GM23338 (cell line): ENCODE measurements at regions not wholly inside any gene's neighbourhood (a gene's known extent, or its start where the extent isn't known, plus 50 kb on each side); places are given as distances from the start of the nearest gene placed in this dataset.

Source experiments
- ATAC-seq: fragments of 200-7000 bp; cut with Tn5 transposase; 3 replicates; pipeline ENCODE4 v1.9.1; 2020
- DNase-seq: peaks from one replicate; pipeline ENCODE4 v3.0.0-alpha.2; 2015; ENCODE audit warnings: low spot score
- H2AFZ ChIP-seq: fragments of 200-600 bp; sonication (generic); 2 replicates; pipeline ENCODE4 v1.8.0; 2016; ENCODE audit warnings: antibody characterized with exemption, mild to moderate bottlenecking, moderate library complexity
- H3F3A ChIP-seq: fragments of 200-600 bp; sonication (generic); replicated peaks from 2 replicates; pipeline ENCODE4 v1.8.0; 2017; ENCODE audit warnings: antibody characterized with exemption, mixed run types, low read depth
- H3K27ac ChIP-seq: fragments of 200-600 bp; sonication (generic); 2 replicates; pipeline ENCODE4 v1.6.1; 2016; ENCODE audit warnings: low read depth
- H3K27me3 ChIP-seq: fragments of 200-600 bp; sonication (generic); 2 replicates; pipeline ENCODE4 v1.8.0; 2016; ENCODE audit warnings: mild to moderate bottlenecking, mixed run types, moderate library complexity; ENCODE audit not compliant: insufficient read depth
- H3K36me3 ChIP-seq: fragments of 200-600 bp; sonication (generic); 2 replicates; pipeline ENCODE4 v1.8.0; 2016; ENCODE audit warnings: mild to moderate bottlenecking; ENCODE audit not compliant: insufficient read depth
- H3K4me1 ChIP-seq: fragments of 200-600 bp; sonication (generic); 2 replicates; pipeline ENCODE4 v1.8.0; 2016; ENCODE audit warnings: mild to moderate bottlenecking, moderate library complexity; ENCODE audit not compliant: insufficient read depth
- H3K4me2 ChIP-seq: fragments of 200-600 bp; sonication (generic); 2 replicates; pipeline ENCODE4 v1.7.1; 2017; ENCODE audit warnings: mixed run types
- H3K4me3 ChIP-seq: fragments of 200-600 bp; sonication (generic); 2 replicates; pipeline ENCODE4 v1.6.1; 2016; ENCODE audit warnings: mixed run types
- H3K79me2 ChIP-seq: fragments of 200-600 bp; sonication (generic); replicated peaks from 2 replicates; pipeline ENCODE4 v1.8.0; 2017; ENCODE audit warnings: mild to moderate bottlenecking; ENCODE audit not compliant: insufficient read depth
- H3K9me2 ChIP-seq: fragments of 200-600 bp; sonication (generic); 2 replicates; pipeline ENCODE4 v1.8.0; 2017; ENCODE audit not compliant: insufficient read depth
- H4K20me1 ChIP-seq: fragments of 200-600 bp; sonication (generic); replicated peaks from 2 replicates; pipeline ENCODE4 v1.8.0; 2017; ENCODE audit warnings: mild to moderate bottlenecking; ENCODE audit not compliant: insufficient read depth
- H3K27ac Mint-ChIP-seq: 2 replicates; pipeline ENCODE4 v1.8.0; 2020; ENCODE audit warnings: inconsistent platforms, mild to moderate bottlenecking, moderate library complexity, mixed read lengths
- H3K27me3 Mint-ChIP-seq: 3 replicates; pipeline ENCODE4 v1.8.0; 2022; ENCODE audit warnings: low read depth, mild to moderate bottlenecking, moderate library complexity, mixed read lengths, inconsistent platforms; ENCODE audit not compliant: insufficient read depth, poor library complexity
- H3K36me3 Mint-ChIP-seq: 3 replicates; pipeline ENCODE4 v1.8.0; 2021; ENCODE audit warnings: low read depth, mild to moderate bottlenecking, inconsistent platforms, moderate library complexity, mixed read lengths
- H3K4me1 Mint-ChIP-seq: 3 replicates; pipeline ENCODE4 v1.8.0; 2020; ENCODE audit warnings: mild to moderate bottlenecking, inconsistent platforms, mixed read lengths
- H3K4me3 Mint-ChIP-seq: 3 replicates; pipeline ENCODE4 v1.8.0; 2021; ENCODE audit warnings: moderate library complexity, mild to moderate bottlenecking, inconsistent platforms, mixed read lengths
- H3K9me3 Mint-ChIP-seq: 3 replicates; pipeline ENCODE4 v1.8.0; 2020; ENCODE audit warnings: moderate library complexity, mild to moderate bottlenecking, inconsistent platforms, mixed read lengths
- CREB1 ChIP-seq: fragments of 250-450 bp; sonication (Bioruptor Pico); IDR thresholded peaks from 2 replicates; pipeline ENCODE4 v1.5.0; 2020; ENCODE audit warnings: low read depth, mild to moderate bottlenecking, moderate library complexity
- EZH2 ChIP-seq: fragments of 200-600 bp; sonication (generic); IDR thresholded peaks from one replicate; pipeline ENCODE4 v1.8.0; 2017; ENCODE audit warnings: antibody characterized with exemption, mild to moderate bottlenecking, low read depth; ENCODE audit not compliant: unreplicated experiment
- NANOG ChIP-seq: IDR thresholded peaks from 2 replicates; pipeline ENCODE4 v1.6.1; 2016; ENCODE audit warnings: antibody characterized with exemption, borderline replicate concordance
- POLR2AphosphoS5 ChIP-seq: IDR thresholded peaks from 2 replicates; pipeline ENCODE4 v1.6.1; 2016; ENCODE audit warnings: antibody characterized with exemption, low read depth
- STAT1 ChIP-seq: IDR thresholded peaks from one replicate; pipeline ENCODE4 v1.6.1; 2016; ENCODE audit warnings: antibody characterized with exemption; ENCODE audit not compliant: unreplicated experiment
- ZNF114 ChIP-seq: fragments of 250-450 bp; sonication (Bioruptor Pico); IDR thresholded peaks from 2 replicates; pipeline ENCODE4 v1.5.0; 2020; ENCODE audit warnings: mild to moderate bottlenecking, moderate library complexity
- ZNF331 ChIP-seq: fragments of 250-450 bp; sonication (Bioruptor Pico); IDR thresholded peaks from 2 replicates; pipeline ENCODE4 v1.5.0; 2020; ENCODE audit warnings: low read depth, mild to moderate bottlenecking, moderate library complexity
- TF ChIP-seq, protein P1 (sequence below), 2 experiments: fragments of 200-600 bp in 1 of 2; sonication (generic) in 1 of 2; conservative IDR thresholded peaks; 2 replicates each; pipeline versions ENCODE4 v1.5.1 to v1.6.1; 2016 to 2017; ENCODE audit warnings: antibody characterized with exemption in 2 of 2, low read depth in 2 of 2, mild to moderate bottlenecking in 2 of 2, moderate library complexity in 1 of 2
- TF ChIP-seq, protein P2 (sequence below): fragments of 250-450 bp; sonication (Bioruptor Pico); IDR thresholded peaks from 2 replicates; pipeline ENCODE4 v1.5.0; 2020; ENCODE audit warnings: mild to moderate bottlenecking, moderate library complexity

DNA sequence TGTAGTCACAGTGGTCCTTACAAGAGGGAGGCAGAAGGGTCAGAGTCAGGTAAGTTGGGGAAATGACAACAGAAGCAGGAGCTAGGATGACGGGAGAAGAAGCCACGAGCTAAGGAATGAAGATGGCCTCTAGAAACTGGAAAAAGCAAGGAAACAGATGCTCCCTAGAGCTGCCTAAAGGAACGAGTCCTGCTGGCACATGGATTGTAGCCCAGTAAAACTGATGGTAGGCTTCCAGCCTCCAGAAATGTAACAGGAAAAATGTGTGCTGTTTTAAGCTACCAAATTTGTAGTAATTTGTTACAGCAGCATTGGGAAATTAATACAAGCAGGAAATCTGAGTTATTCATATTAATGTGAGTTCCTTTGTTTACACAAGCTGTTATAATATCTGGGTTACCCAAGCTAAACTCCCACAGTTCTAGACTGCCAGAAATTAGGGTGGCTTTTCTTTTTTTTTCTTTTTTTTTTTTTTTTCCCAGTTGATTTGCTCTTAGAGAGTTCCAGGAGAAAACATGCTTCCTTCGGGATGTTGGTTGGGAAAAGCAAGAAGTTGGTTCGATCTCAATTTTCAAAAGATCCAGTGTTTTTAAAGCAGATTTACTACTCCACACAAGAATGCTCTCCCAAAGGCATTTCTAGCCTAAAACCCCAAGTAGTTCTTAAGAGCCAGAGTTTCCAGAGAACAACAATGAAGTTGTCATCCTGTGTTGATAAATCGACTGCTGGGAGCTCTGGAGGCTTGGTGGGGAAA is 400.0 kb upstream of the SLC24A2 start:
- H4K20me1 ChIP-seq = no peaks in the 10 kb centered on the region
- peaks cover 9% of the 10 kb centered on the region; the same call in 1 of the 2 replicates for H3K9me2 ChIP-seq
- Mint-ChIP-seq H3K4me1 (peaks cover 6% of the 10 kb centered on the region; the same call in 2 of the 3 replicates), H3K27ac (no peak overlapping the region), H3K27me3 (no peaks in the 10 kb centered on the region), H3K4me3 (no peak overlapping the region), H3K36me3 (no peaks in the 10 kb centered on the region), H3K9me3 (no peaks in the 10 kb centered on the region)
- DNase-seq (no peak), ATAC-seq (no peak)
- peaks cover 8% of the 10 kb centered on the region; the same call in 1 of the 2 replicates for H3K4me1 ChIP-seq
- H3K27me3 ChIP-seq = no peaks in the 10 kb centered on the region
- TF ChIP-seq, protein P1, sequence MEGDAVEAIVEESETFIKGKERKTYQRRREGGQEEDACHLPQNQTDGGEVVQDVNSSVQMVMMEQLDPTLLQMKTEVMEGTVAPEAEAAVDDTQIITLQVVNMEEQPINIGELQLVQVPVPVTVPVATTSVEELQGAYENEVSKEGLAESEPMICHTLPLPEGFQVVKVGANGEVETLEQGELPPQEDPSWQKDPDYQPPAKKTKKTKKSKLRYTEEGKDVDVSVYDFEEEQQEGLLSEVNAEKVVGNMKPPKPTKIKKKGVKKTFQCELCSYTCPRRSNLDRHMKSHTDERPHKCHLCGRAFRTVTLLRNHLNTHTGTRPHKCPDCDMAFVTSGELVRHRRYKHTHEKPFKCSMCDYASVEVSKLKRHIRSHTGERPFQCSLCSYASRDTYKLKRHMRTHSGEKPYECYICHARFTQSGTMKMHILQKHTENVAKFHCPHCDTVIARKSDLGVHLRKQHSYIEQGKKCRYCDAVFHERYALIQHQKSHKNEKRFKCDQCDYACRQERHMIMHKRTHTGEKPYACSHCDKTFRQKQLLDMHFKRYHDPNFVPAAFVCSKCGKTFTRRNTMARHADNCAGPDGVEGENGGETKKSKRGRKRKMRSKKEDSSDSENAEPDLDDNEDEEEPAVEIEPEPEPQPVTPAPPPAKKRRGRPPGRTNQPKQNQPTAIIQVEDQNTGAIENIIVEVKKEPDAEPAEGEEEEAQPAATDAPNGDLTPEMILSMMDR (conservative IDR thresholded peaks at IDR 0.05; ENCODE audit: low read depth in 2 of 2) = no peak
- no peak for TF ChIP-seq NANOG
- TF ChIP-seq, protein P2, sequence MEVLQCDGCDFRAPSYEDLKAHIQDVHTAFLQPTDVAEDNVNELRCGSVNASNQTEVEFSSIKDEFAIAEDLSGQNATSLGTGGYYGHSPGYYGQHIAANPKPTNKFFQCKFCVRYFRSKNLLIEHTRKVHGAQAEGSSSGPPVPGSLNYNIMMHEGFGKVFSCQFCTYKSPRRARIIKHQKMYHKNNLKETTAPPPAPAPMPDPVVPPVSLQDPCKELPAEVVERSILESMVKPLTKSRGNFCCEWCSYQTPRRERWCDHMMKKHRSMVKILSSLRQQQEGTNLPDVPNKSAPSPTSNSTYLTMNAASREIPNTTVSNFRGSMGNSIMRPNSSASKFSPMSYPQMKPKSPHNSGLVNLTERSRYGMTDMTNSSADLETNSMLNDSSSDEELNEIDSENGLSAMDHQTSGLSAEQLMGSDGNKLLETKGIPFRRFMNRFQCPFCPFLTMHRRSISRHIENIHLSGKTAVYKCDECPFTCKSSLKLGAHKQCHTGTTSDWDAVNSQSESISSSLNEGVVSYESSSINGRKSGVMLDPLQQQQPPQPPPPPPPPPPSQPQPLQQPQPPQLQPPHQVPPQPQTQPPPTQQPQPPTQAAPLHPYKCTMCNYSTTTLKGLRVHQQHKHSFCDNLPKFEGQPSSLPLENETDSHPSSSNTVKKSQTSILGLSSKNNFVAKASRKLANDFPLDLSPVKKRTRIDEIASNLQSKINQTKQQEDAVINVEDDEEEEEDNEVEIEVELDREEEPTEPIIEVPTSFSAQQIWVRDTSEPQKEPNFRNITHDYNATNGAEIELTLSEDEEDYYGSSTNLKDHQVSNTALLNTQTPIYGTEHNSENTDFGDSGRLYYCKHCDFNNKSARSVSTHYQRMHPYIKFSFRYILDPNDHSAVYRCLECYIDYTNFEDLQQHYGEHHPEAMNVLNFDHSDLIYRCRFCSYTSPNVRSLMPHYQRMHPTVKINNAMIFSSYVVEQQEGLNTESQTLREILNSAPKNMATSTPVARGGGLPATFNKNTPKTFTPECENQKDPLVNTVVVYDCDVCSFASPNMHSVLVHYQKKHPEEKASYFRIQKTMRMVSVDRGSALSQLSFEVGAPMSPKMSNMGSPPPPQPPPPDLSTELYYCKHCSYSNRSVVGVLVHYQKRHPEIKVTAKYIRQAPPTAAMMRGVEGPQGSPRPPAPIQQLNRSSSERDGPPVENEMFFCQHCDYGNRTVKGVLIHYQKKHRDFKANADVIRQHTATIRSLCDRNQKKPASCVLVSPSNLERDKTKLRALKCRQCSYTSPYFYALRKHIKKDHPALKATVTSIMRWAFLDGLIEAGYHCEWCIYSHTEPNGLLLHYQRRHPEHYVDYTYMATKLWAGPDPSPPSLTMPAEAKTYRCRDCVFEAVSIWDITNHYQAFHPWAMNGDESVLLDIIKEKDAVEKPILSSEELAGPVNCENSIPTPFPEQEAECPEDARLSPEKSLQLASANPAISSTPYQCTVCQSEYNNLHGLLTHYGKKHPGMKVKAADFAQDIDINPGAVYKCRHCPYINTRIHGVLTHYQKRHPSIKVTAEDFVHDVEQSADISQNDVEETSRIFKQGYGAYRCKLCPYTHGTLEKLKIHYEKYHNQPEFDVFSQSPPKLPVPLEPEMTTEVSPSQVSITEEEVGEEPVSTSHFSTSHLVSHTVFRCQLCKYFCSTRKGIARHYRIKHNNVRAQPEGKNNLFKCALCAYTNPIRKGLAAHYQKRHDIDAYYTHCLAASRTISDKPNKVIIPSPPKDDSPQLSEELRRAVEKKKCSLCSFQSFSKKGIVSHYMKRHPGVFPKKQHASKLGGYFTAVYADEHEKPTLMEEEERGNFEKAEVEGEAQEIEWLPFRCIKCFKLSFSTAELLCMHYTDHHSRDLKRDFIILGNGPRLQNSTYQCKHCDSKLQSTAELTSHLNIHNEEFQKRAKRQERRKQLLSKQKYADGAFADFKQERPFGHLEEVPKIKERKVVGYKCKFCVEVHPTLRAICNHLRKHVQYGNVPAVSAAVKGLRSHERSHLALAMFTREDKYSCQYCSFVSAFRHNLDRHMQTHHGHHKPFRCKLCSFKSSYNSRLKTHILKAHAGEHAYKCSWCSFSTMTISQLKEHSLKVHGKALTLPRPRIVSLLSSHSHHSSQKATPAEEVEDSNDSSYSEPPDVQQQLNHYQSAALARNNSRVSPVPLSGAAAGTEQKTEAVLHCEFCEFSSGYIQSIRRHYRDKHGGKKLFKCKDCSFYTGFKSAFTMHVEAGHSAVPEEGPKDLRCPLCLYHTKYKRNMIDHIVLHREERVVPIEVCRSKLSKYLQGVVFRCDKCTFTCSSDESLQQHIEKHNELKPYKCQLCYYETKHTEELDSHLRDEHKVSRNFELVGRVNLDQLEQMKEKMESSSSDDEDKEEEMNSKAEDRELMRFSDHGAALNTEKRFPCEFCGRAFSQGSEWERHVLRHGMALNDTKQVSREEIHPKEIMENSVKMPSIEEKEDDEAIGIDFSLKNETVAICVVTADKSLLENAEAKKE (CRISPR knock-in tag) = no peak
- TF ChIP-seq POLR2AphosphoS5 = no peak
- no peak for TF ChIP-seq ZNF331 (CRISPR knock-in tag)
- no peak for TF ChIP-seq CREB1
- TF ChIP-seq ZNF114 (CRISPR knock-in tag) = no peak
- no peak for TF ChIP-seq STAT1
- TF ChIP-seq EZH2 = no peak
- H2AFZ ChIP-seq = no peak overlapping the region
- no peaks in the 10 kb centered on the region for H3K79me2 ChIP-seq
- no peak overlapping the region for H3K4me2 ChIP-seq
- H3K4me3 ChIP-seq = no peak overlapping the region
- no peak overlapping the region for H3K27ac ChIP-seq
- no peaks in the 10 kb centered on the region for H3K36me3 ChIP-seq
- H3F3A ChIP-seq = no peaks in the 10 kb centered on the region
